H9 (cell line): ENCODE measurements at regions not wholly inside any gene's neighbourhood (a gene's known extent, or its start where the extent isn't known, plus 50 kb on each side); places are given as distances from the start of the nearest gene placed in this dataset.

ENCODE experiments used
- DNase-seq: peaks from one replicate; pipeline ENCODE4 v3.0.0-alpha.2; 2017
- H2AFZ ChIP-seq: one replicate; pipeline ENCODE4 v1.6.1; 2013; ENCODE audit warnings: mild to moderate bottlenecking, low read length, control low read depth, moderate library complexity
- H2AK5ac ChIP-seq: 2 replicates; pipeline ENCODE4 v1.6.1; 2013; ENCODE audit warnings: low read length, control low read depth, mixed read lengths; ENCODE audit not compliant: insufficient read length
- H2BK120ac ChIP-seq: one replicate; pipeline ENCODE4 v1.6.1; 2013; ENCODE audit warnings: low read depth, mild to moderate bottlenecking, low read length, control low read depth, inconsistent platforms; ENCODE audit not compliant: poor library complexity, severe bottlenecking
- H2BK12ac ChIP-seq: 2 replicates; pipeline ENCODE4 v1.6.1; 2013; ENCODE audit warnings: low read length, control low read depth, mixed read lengths, low read depth; ENCODE audit not compliant: insufficient read length
- H2BK15ac ChIP-seq: 2 replicates; pipeline ENCODE4 v1.6.1; 2013; ENCODE audit warnings: low read depth, low read length, control low read depth
- H2BK20ac ChIP-seq: one replicate; pipeline ENCODE4 v1.6.1; 2013; ENCODE audit warnings: low read depth, mild to moderate bottlenecking, low read length, control low read depth, inconsistent platforms; ENCODE audit not compliant: poor library complexity, severe bottlenecking
- H2BK5ac ChIP-seq: 2 replicates; pipeline ENCODE4 v1.6.1; 2013; ENCODE audit warnings: low read length, control low read depth, mixed read lengths; ENCODE audit not compliant: insufficient read length
- H3K14ac ChIP-seq: 2 replicates; pipeline ENCODE4 v1.6.1; 2013; ENCODE audit warnings: low read length, control low read depth; ENCODE audit not compliant: insufficient read depth
- H3K18ac ChIP-seq: 2 replicates; pipeline ENCODE4 v1.6.1; 2013; ENCODE audit warnings: low read depth, mild to moderate bottlenecking, mixed read lengths, low read length, control low read depth; ENCODE audit not compliant: insufficient read length
- H3K23ac ChIP-seq: 2 replicates; pipeline ENCODE4 v1.6.1; 2013; ENCODE audit warnings: low read length, control low read depth, mixed read lengths, low read depth; ENCODE audit not compliant: insufficient read length
- H3K23me2 ChIP-seq: 2 replicates; pipeline ENCODE4 v1.6.1; 2013; ENCODE audit warnings: low read depth, mild to moderate bottlenecking, mixed read lengths, low read length, control low read depth; ENCODE audit not compliant: insufficient read length, poor library complexity, severe bottlenecking
- H3K27ac ChIP-seq: 2 replicates; pipeline ENCODE4 v1.5.1; 2013; ENCODE audit warnings: low read length, control low read depth, mixed read lengths, low read depth; ENCODE audit not compliant: insufficient read length
- H3K27me3 ChIP-seq: 2 replicates; pipeline ENCODE4 v1.6.1; 2013; ENCODE audit warnings: low read length, control low read depth, inconsistent platforms; ENCODE audit not compliant: insufficient read depth
- H3K4ac ChIP-seq: 2 replicates; pipeline ENCODE4 v1.6.1; 2013; ENCODE audit warnings: low read depth, mild to moderate bottlenecking, control low read depth, inconsistent platforms, low read length, moderate library complexity
- H3K4me1 ChIP-seq: 2 replicates; pipeline ENCODE4 v1.6.1; 2013; ENCODE audit warnings: low read length, control low read depth, inconsistent platforms; ENCODE audit not compliant: insufficient read depth
- H3K4me2 ChIP-seq: 2 replicates; pipeline ENCODE4 v1.6.1; 2013; ENCODE audit warnings: low read length, control low read depth, mixed read lengths; ENCODE audit not compliant: insufficient read length, insufficient read depth
- H3K56ac ChIP-seq: 2 replicates; pipeline ENCODE4 v1.6.1; 2013; ENCODE audit warnings: low read depth, mild to moderate bottlenecking, mixed read lengths, low read length, control low read depth; ENCODE audit not compliant: insufficient read length
- H3K79me1 ChIP-seq: 2 replicates; pipeline ENCODE4 v1.6.1; 2013; ENCODE audit warnings: low read depth, mild to moderate bottlenecking, moderate library complexity, low read length, control low read depth, inconsistent platforms; ENCODE audit not compliant: insufficient read depth, poor library complexity, severe bottlenecking
- H3K79me2 ChIP-seq: 2 replicates; pipeline ENCODE4 v1.6.1; 2013; ENCODE audit warnings: low read length, control low read depth, inconsistent platforms; ENCODE audit not compliant: insufficient read depth
- H3K9ac ChIP-seq: 2 replicates; pipeline ENCODE4 v1.6.1; 2013; ENCODE audit warnings: low read length, control low read depth, mixed read lengths; ENCODE audit not compliant: insufficient read length; ENCODE audit errors: extremely low read depth
- H3K9me3 ChIP-seq: one replicate; pipeline ENCODE4 v1.6.1; 2013; ENCODE audit warnings: low read depth, low read length, inconsistent platforms; ENCODE audit not compliant: control insufficient read depth
- H3T11ph ChIP-seq: one replicate; pipeline ENCODE4 v1.6.1; 2013; ENCODE audit warnings: mild to moderate bottlenecking, low read length, control low read depth, inconsistent platforms
- H4K20me1 ChIP-seq: one replicate; pipeline ENCODE4 v1.6.1; 2013; ENCODE audit not compliant: control insufficient read depth, insufficient read length, insufficient read depth
- H4K5ac ChIP-seq: 2 replicates; pipeline ENCODE4 v1.6.1; 2013; ENCODE audit warnings: low read depth, mild to moderate bottlenecking, mixed read lengths, low read length, control low read depth; ENCODE audit not compliant: insufficient read length
- H4K8ac ChIP-seq: replicated peaks from 2 replicates; pipeline ENCODE4 v1.6.1; 2013; ENCODE audit warnings: low read length, control low read depth, mixed read lengths, low read depth; ENCODE audit not compliant: insufficient read length
- H4K91ac ChIP-seq: 2 replicates; pipeline ENCODE4 v1.6.1; 2013; ENCODE audit warnings: low read depth, mild to moderate bottlenecking, moderate library complexity, mixed read lengths, low read length, control low read depth; ENCODE audit not compliant: insufficient read length
- H3K27ac Mint-ChIP-seq, 3 experiments: 2 replicates in 2 of 3; 3 replicates in 1 of 3; pipeline ENCODE4 v1.8.0; 2020 to 2021; ENCODE audit warnings: mixed read lengths in 3 of 3, mild to moderate bottlenecking in 1 of 3, moderate library complexity in 1 of 3
- H3K27me3 Mint-ChIP-seq: 2 replicates; pipeline ENCODE4 v1.8.0; 2021; ENCODE audit warnings: low read depth, mild to moderate bottlenecking, moderate library complexity, mixed read lengths
- H3K36me3 Mint-ChIP-seq, 3 experiments: 2 replicates in 2 of 3; 3 replicates in 1 of 3; pipeline ENCODE4 v1.8.0; 2020 to 2021; ENCODE audit warnings: low read depth in 3 of 3, mixed read lengths in 3 of 3; ENCODE audit not compliant: insufficient read depth in 1 of 3
- H3K4me1 Mint-ChIP-seq, 2 experiments: 2 replicates each; pipeline ENCODE4 v1.8.0; 2020; ENCODE audit warnings: mixed read lengths in 2 of 2
- H3K4me3 Mint-ChIP-seq, 2 experiments: 2 replicates in 1 of 2; 3 replicates in 1 of 2; pipeline ENCODE4 v1.8.0; 2020 to 2021; ENCODE audit warnings: mild to moderate bottlenecking in 2 of 2, mixed read lengths in 2 of 2, moderate library complexity in 1 of 2
- H3K9me3 Mint-ChIP-seq, 2 experiments: 2 replicates in 1 of 2; 3 replicates in 1 of 2; pipeline ENCODE4 v1.8.0; 2020; ENCODE audit warnings: mild to moderate bottlenecking in 2 of 2, mixed read lengths in 2 of 2, moderate library complexity in 1 of 2
- CTCF ChIP-seq: fragments of 200-600 bp; sonication (generic); conservative IDR thresholded peaks from 3 replicates; pipeline ENCODE4 v1.8.0; 2021; ENCODE audit warnings: antibody characterized with exemption, mild to moderate bottlenecking

GRCh38 chr2:217412277-217412676 is 552.4 kb upstream of the TNP1 start:
- TF ChIP-seq CTCF: no peak
- Histone ChIP-seq H3T11ph (no peak overlapping the region), H3K79me2 (no peaks in the 10 kb centered on the region), H3K56ac (no peak overlapping the region), H3K18ac (no peak overlapping the region), H3K9me3 (no peaks in the 10 kb centered on the region), H3K27ac (no peak overlapping the region), H3K4ac (no peak overlapping the region), H2BK20ac (no peak overlapping the region), H2BK120ac (no peak overlapping the region), H2BK12ac (no peak overlapping the region), H3K4me2 (no peak overlapping the region), H3K9ac (no peak overlapping the region), H3K79me1 (no peaks in the 10 kb centered on the region), H4K20me1 (no peaks in the 10 kb centered on the region), H3K4me1 (no peaks in the 10 kb centered on the region), H2AFZ (no peak overlapping the region), H4K5ac (no peak overlapping the region), H2AK5ac (no peak overlapping the region), H2BK5ac (no peak overlapping the region), H3K23ac (no peak overlapping the region), H3K27me3 (no peaks in the 10 kb centered on the region), H4K91ac (no peak overlapping the region), H3K23me2 (no peaks in the 10 kb centered on the region), H4K8ac (no peak overlapping the region), H2BK15ac (no peak overlapping the region), H3K14ac (no peak overlapping the region)
- Mint-ChIP-seq H3K36me3 (no peaks in the 10 kb centered on the region; a peak in 1 of 7 replicates), H3K27me3 (no peaks in the 10 kb centered on the region), H3K9me3 (no peaks in the 10 kb centered on the region), H3K4me1 (no peaks in the 10 kb centered on the region), H3K27ac (no peak overlapping the region), H3K4me3 (no peak overlapping the region)
- DNase-seq: no peak
